T-helper 17 cell (primary cell): ENCODE measurements at regions not wholly inside any gene's neighbourhood (a gene's known extent, or its start where the extent isn't known, plus 50 kb on each side); places are given as distances from the start of the nearest gene placed in this dataset.
"Not testable (repeated sequence)": the region's sequence is repeated elsewhere in the genome, so short reads cannot be mapped to it uniquely, and the experiment has no call there.

Source experiments
- ATAC-seq: fragments of 150-1000 bp; cut with Tn5 transposase; 2 replicates; pipeline ENCODE4 v1.10.0; 2021; ENCODE audit warnings: mild to moderate bottlenecking, moderate library complexity
- DNase-seq, 3 donors: peaks; one replicate each; pipeline versions ENCODE4 v3.0.0 to v3.0.0-alpha.2; 2020 to 2021
- H3K9me3 ChIP-seq: one replicate; pipeline ENCODE4 v1.7.0; 2013; ENCODE audit warnings: low read length, mild to moderate bottlenecking; ENCODE audit not compliant: control insufficient read depth, poor library complexity, severe bottlenecking
- H3K27ac Mint-ChIP-seq: one replicate; pipeline ENCODE4 v1.8.0; 2022; ENCODE audit warnings: mild to moderate bottlenecking, moderate library complexity, mixed read lengths
- H3K27me3 Mint-ChIP-seq: one replicate; pipeline ENCODE4 v1.8.0; 2022; ENCODE audit warnings: mixed read lengths
- H3K36me3 Mint-ChIP-seq: one replicate; pipeline ENCODE4 v1.8.0; 2022; ENCODE audit warnings: low read depth, mixed read lengths
- H3K4me1 Mint-ChIP-seq: one replicate; pipeline ENCODE4 v1.8.0; 2022; ENCODE audit warnings: mild to moderate bottlenecking, mixed read lengths
- H3K4me3 Mint-ChIP-seq: one replicate; pipeline ENCODE4 v1.8.0; 2022; ENCODE audit warnings: mild to moderate bottlenecking, moderate library complexity, mixed read lengths

DNA sequence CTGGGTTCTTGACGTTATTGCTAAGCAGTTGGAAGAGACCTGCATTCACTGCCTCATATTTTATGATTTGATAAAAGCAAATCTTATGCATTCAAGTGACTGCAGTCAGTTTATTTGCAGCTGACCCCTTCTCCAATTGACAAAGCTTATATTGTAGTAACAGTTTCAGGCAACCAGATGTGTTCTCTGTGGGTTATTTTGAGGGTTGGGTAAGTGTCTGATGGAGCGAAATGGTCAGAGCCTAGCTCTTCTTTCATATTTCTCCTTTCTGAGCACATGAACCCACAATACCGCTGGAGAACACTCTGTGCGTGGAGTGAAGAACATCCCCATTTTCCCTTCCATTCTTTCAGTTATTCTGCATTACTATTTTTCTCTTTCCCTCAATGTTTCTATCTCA, 125.8 kb upstream of the KCNH8 start:
- ATAC-seq (no peak), DNase-seq (no peak)
- H3K4me3 Mint-ChIP-seq: no peak overlapping the region
- H3K4me1 Mint-ChIP-seq: no peaks in the 10 kb centered on the region
- H3K27me3 Mint-ChIP-seq: peaks cover 33% of the 10 kb centered on the region
- H3K36me3 Mint-ChIP-seq: no peaks in the 10 kb centered on the region
- no peak overlapping the region for H3K27ac Mint-ChIP-seq
- H3K9me3 ChIP-seq: no peaks in the 10 kb centered on the region

DNA sequence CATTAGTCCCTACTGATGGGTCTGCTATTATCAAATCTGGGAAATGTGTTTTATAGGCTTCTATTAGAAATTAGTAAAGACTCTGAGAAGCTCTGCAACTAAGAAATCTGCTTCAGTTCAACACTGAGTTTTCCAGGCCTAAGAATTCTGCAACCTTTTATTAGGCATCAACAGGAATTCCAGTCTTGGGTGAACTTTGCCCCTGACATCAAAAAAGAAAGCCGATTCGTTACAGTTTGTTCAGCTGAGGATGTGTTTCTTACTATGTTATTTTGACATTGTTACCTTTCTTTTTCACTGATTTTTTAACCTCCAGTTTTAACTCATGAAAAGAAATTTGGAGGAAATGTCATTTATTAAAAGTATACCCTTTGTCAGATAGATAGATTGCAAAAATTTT, 131.5 kb upstream of the KCNH8 start:
- Mint-ChIP-seq H3K4me1 (no peaks in the 10 kb centered on the region), H3K4me3 (no peak overlapping the region), H3K27me3 (no peaks in the 10 kb centered on the region), H3K27ac (no peak overlapping the region), H3K36me3 (no peaks in the 10 kb centered on the region)
- DNase-seq: no peak
- no peaks in the 10 kb centered on the region for H3K9me3 ChIP-seq
- ATAC-seq: no peak

DNA sequence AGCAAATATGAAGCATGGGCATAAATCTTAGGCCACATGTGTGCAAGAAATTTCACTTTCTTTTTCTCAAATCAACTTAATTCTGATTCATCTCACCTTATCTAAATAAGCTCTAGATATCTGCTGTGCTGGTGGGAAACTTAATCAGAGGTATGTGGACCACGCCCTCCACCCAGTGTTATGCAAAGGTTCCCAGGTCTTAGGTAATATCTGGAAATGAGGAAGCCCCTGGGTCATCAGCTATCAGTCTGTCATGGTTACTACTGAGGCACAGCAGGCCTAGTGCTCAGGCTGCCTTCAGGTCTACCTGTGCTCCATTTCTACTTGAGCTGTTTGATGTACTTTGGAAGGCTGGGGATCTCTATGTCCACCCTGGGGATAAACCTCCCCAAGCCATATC, 134.4 kb upstream of the KCNH8 start:
- DNase-seq (no peak), ATAC-seq (no peak)
- Mint-ChIP-seq H3K27ac (no peak overlapping the region), H3K36me3 (no peaks in the 10 kb centered on the region), H3K4me1 (no peaks in the 10 kb centered on the region), H3K4me3 (no peak overlapping the region), H3K27me3 (no peaks in the 10 kb centered on the region)
- H3K9me3 ChIP-seq: no peaks in the 10 kb centered on the region

DNA sequence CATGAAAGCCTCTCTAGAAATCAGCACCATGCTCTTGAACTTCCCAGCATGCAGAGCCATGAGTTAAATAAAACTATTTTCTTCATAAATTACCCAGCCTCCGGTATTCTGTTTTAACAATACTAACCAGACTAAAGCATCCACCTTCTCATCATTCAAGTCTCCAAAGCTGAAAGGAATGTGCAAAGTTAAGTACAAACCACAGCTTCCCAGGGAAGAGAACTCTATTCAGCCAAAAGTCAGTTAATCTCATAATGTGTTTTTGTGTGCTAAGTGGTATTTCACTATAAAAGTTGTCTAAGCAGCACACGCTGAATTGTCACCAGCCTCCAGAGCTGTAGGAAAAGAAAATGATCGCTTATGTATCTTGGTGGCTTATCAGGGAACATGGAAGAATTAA, 135.5 kb upstream of the KCNH8 start:
- H3K4me1 Mint-ChIP-seq: no peaks in the 10 kb centered on the region
- no peak overlapping the region for H3K27ac Mint-ChIP-seq
- ATAC-seq: no peak
- no peak for DNase-seq
- H3K36me3 Mint-ChIP-seq: no peaks in the 10 kb centered on the region
- H3K9me3 ChIP-seq: no peaks in the 10 kb centered on the region
- H3K27me3 Mint-ChIP-seq: no peaks in the 10 kb centered on the region
- no peak overlapping the region for H3K4me3 Mint-ChIP-seq

- H3K4me1 Mint-ChIP-seq: no peaks in the 10 kb centered on the region
- ATAC-seq: no peak
- H3K36me3 Mint-ChIP-seq: no peaks in the 10 kb centered on the region
- H3K9me3 ChIP-seq: no peaks in the 10 kb centered on the region
- H3K4me3 Mint-ChIP-seq: no peak overlapping the region
- DNase-seq: no peak
- no peaks in the 10 kb centered on the region for H3K27me3 Mint-ChIP-seq
- no peak overlapping the region for H3K27ac Mint-ChIP-seq
Observed at GRCh38 chr3:19002606-19003005, 145.7 kb upstream of the KCNH8 start.

DNA sequence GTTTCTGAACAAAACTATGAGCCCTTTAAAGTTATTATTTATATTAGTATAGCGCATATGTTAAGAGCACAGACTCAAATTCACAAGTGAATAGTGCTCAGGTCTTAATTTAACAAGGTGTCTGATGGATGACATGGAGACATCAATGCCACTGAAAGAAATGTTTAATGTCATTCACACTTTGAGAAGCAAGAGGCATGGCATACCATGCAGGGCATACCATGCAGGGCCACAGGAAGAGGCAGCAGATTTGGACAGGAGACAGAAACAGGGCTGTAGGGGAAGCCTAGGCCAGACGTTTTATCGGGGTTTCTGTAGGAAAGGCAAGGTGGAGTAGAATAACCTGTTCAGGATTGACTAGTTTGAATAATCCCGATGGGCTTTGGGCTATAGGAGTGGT, 150.2 kb upstream of the KCNH8 start:
- ATAC-seq (no peak), DNase-seq (no peak)
- Mint-ChIP-seq H3K27me3 (no peaks in the 10 kb centered on the region), H3K27ac (no peak overlapping the region), H3K4me3 (no peak overlapping the region), H3K4me1 (no peaks in the 10 kb centered on the region), H3K36me3 (no peaks in the 10 kb centered on the region)
- no peaks in the 10 kb centered on the region for H3K9me3 ChIP-seq

GRCh38 chr3:18992709-18993108, 155.6 kb upstream of the KCNH8 start:
- Mint-ChIP-seq H3K36me3 (no peaks in the 10 kb centered on the region), H3K4me1 (peaks cover 4% of the 10 kb centered on the region), H3K4me3 (no peak overlapping the region), H3K27ac (no peak overlapping the region), H3K27me3 (peaks cover 38% of the 10 kb centered on the region)
- DNase-seq (no peak), ATAC-seq (no peak)
- H3K9me3 ChIP-seq: no peaks in the 10 kb centered on the region

DNA sequence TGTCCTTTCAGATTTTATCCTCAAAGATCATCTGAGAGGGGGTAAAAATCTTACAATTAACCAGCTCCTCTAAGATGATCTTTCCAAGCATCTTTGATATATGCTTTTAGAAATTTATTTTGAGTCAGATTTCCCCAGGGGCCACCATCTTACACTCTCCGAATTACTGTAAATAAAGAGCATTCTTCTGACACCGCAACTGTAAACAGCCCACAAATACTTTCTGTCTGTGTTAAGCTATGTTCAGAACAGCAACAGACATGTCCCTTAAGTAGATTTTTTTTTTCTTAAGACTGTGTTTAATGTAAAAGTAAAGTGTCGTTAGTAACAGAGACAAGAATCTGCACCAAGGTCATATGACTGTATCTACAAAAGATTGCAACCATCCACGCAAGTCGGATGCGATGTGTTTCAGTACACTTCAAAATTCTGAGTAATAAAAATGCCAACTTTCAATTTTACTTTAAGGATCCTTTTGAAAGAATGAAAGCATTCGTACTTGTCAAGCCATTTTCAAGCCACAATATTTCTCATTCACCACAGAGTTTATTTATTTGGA, 159.0 kb upstream of the KCNH8 start:
- peak overlapping the region; percentile 63 for H3K4me3 Mint-ChIP-seq
- H3K27ac Mint-ChIP-seq: no peak overlapping the region

GRCh38 chr3:18988614-18989229, 159.6 kb upstream of the KCNH8 start:
- H3K27me3 Mint-ChIP-seq: peaks cover 54% of the 10 kb centered on the region
- H3K4me3 Mint-ChIP-seq: no peak overlapping the region
- H3K36me3 Mint-ChIP-seq: no peaks in the 10 kb centered on the region
- no peaks in the 10 kb centered on the region for H3K9me3 ChIP-seq
- no peak overlapping the region for H3K27ac Mint-ChIP-seq
- peak; percentile 52 for ATAC-seq
- peaks cover 6% of the 10 kb centered on the region for H3K4me1 Mint-ChIP-seq
- no peak for DNase-seq

More for the DNA sequence above, 159.0 kb upstream of the KCNH8 start:
- no peak for ATAC-seq
- no peaks in the 10 kb centered on the region for H3K36me3 Mint-ChIP-seq
- no peak for DNase-seq
- peaks cover 6% of the 10 kb centered on the region for H3K4me1 Mint-ChIP-seq
- H3K27me3 Mint-ChIP-seq: peaks cover 54% of the 10 kb centered on the region
- no peaks in the 10 kb centered on the region for H3K9me3 ChIP-seq

DNA sequence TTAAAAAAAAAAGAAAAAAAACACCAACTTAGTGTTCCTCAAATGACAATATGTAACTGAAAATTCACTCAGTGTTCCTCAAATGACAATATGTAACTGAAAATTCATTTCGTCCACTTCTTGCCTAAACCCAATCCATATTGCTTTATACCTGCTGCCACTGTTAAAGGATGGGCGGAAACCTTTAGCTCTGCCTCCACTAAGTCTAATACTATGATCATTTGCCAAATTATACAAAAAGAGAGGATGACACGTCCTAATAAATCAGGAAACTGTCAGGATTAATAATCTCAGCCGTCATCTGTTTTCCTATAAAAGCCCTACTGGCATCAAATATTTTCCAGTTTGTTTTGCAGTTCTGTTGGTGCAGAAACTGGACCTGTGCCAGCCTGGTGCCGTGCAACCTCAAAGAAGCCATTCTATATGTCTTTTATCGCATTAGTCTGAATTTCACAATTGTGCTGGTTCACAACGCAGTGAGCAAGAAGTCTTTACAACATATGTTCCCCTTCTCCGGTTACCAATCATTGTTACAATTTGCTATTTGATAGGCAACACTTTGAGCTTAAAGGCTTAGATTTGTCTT, 160.4 kb upstream of the KCNH8 start:
- ATAC-seq: no peak
- H3K4me1 Mint-ChIP-seq: peaks cover 6% of the 10 kb centered on the region
- no peak for DNase-seq
- H3K9me3 ChIP-seq: no peaks in the 10 kb centered on the region
- no peak overlapping the region for H3K27ac Mint-ChIP-seq
- no peak overlapping the region for H3K4me3 Mint-ChIP-seq
- peaks cover 59% of the 10 kb centered on the region for H3K27me3 Mint-ChIP-seq
- no peaks in the 10 kb centered on the region for H3K36me3 Mint-ChIP-seq

- Mint-ChIP-seq H3K4me3 (no peak overlapping the region), H3K4me1 (peaks cover 6% of the 10 kb centered on the region), H3K36me3 (no peaks in the 10 kb centered on the region), H3K27ac (no peak overlapping the region), H3K27me3 (peaks cover 60% of the 10 kb centered on the region)
- ATAC-seq: no peak
- DNase-seq: no peak
- no peaks in the 10 kb centered on the region for H3K9me3 ChIP-seq
Observed at GRCh38 chr3:18987070-18987469, 161.2 kb upstream of the KCNH8 start.

DNA sequence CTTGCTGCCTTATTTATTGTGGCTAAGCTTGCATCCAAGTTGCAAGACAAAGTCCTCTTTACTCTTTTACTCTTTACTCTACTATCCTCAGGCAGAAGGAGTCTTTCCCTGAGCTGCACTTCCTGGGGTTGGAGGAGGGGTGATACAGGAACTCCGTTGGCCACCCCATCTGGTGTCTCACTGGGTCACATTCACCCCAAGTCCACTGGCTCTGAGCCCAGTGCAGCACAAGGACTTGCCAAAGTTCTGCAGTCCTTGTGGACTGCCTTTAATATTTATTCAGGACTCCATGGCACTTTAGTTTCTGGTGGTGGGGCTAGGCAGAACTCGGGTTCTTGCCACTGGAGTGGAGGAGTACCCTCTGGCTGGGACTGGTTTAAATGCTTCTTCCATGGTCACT, 165.4 kb upstream of the KCNH8 start:
- no peaks in the 10 kb centered on the region for H3K9me3 ChIP-seq
- Mint-ChIP-seq H3K4me3 (no peak overlapping the region), H3K4me1 (peaks cover 2% of the 10 kb centered on the region), H3K27ac (no peak overlapping the region), H3K27me3 (peaks cover 26% of the 10 kb centered on the region), H3K36me3 (no peaks in the 10 kb centered on the region)
- DNase-seq (no peak), ATAC-seq (no peak)

DNA sequence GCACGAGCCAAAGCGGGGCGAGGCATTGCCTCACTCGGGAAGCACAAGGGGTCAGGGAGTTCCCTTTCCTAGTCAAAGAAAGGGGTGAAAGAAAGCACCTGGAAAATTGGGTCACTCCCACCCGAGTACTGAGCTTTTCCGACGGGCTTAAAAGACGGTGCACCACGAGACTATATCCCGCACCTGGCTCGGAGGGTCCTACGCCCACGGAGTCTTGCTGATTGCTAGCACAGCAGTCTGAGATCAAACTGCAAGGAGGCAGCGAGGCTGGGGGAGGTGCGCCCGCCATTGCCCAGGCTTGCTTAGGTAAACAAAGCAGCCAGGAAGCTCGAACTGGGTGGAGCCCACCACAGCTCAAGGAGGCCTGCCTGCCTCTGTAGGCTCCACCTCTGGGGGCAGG, 172.2 kb upstream of the KCNH8 start:
- not testable (repeated sequence) for H3K27ac Mint-ChIP-seq, H3K36me3 Mint-ChIP-seq, H3K4me3 Mint-ChIP-seq, H3K4me1 Mint-ChIP-seq, H3K9me3 ChIP-seq, DNase-seq, ATAC-seq, H3K27me3 Mint-ChIP-seq

DNA sequence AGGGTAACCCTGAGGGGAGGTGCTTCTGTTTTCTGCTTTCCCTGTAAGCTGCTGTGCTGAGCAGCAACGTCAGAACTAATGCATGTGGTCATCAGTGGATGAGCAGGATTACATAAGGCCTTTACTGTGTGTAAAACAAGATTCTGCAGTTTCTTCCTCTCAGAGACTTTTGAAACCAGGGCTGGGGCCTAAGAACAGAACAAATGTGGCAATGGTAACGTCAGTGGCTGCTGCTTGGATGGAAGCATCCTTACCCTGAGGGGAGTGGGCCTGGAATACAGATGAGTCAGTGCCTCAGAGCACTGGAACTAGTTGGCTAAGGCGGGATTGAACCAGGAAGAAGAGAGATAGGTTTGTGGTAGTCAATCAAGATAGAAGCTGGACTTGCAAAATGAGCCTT, 180.2 kb upstream of the KCNH8 start:
- Mint-ChIP-seq H3K4me3 (no peak overlapping the region), H3K27me3 (no peaks in the 10 kb centered on the region), H3K4me1 (no peaks in the 10 kb centered on the region), H3K36me3 (no peaks in the 10 kb centered on the region), H3K27ac (no peak overlapping the region)
- ATAC-seq (no peak), DNase-seq (no peak)
- no peaks in the 10 kb centered on the region for H3K9me3 ChIP-seq
